ENCODE measurements at regions not wholly inside any gene's neighbourhood (a gene's known extent, or its start where the extent isn't known, plus 50 kb on each side); places are given as distances from the start of the nearest gene placed in this dataset.

GRCh38 chr6:3996349-3996748 lies 82.6 kb downstream of the FAM217A start:
- H3K9ac ChIP-seq, result no peak overlapping the region
- H3K36me3 ChIP-seq, result no peaks in the 10 kb centered on the region
- H3K27ac ChIP-seq, result no peak overlapping the region
- peaks cover 10% of the 10 kb centered on the region for H3K4me1 ChIP-seq
- TF ChIP-seq Cebpa-rat (IDR thresholded peaks at IDR 0.05), result no peak
- H4K20me1 ChIP-seq, result peaks cover 38% of the 10 kb centered on the region
- H3K4me2 ChIP-seq, result no peak overlapping the region
- H3K4me3 ChIP-seq, result no peak overlapping the region
- H3K27me3 ChIP-seq, result no peaks in the 10 kb centered on the region
- H3K9me3 ChIP-seq, result no peaks in the 10 kb centered on the region

DNA sequence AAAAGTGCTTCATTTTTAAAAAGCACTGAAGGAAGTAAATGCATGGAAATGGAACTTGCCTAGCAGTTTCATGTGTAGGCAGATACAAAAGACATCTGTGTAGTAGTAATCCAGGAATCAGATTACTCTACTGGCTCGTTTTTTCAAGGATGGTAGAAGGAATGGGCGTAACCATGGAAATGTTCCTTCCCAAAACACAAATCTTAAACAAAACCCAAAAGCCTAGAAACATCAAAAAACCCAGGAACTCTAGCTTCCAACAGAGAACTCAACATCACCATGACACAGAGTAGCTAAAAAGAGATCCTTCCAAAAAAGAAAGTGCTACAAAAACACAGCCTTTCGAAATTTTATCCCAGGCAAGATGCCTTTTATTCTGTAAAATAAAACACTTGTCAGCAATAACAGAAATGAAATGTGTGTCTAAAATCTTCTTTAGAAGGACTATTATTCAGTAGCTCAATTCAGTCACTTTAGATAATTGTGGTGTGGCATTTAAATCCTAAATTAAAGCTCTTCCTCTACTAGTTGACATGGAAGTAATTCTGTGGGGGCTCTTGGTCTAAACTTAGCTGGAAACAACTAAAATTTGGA lies 81.7 kb downstream of the FAM217A start:
- Histone ChIP-seq H4K20me1 (peaks cover 40% of the 10 kb centered on the region), H3K27me3 (no peaks in the 10 kb centered on the region), H3K9ac (no peak overlapping the region), H3K4me2 (no peak overlapping the region), H3K4me3 (no peak overlapping the region), H3K27ac (no peak overlapping the region), H3K9me3 (no peaks in the 10 kb centered on the region), H3K4me1 (peaks cover 10% of the 10 kb centered on the region), H3K36me3 (no peaks in the 10 kb centered on the region)
- TF ChIP-seq Cebpa-rat (IDR thresholded peaks at IDR 0.05), result no peak

GRCh38 chr6:3999800-4000661 lies 78.9 kb downstream of the FAM217A start:
- H3K4me1 ChIP-seq, result peaks cover 10% of the 10 kb centered on the region
- peak overlapping the region; percentile 69 for H3K4me2 ChIP-seq
- TF ChIP-seq Cebpa-rat (IDR thresholded peaks at IDR 0.05), result no peak
- H3K4me3 ChIP-seq, result no peak overlapping the region
- no peak overlapping the region for H3K9ac ChIP-seq
- peaks cover 11% of the 10 kb centered on the region for H3K36me3 ChIP-seq
- no peak overlapping the region for H3K27ac ChIP-seq
- H4K20me1 ChIP-seq, result peaks cover 49% of the 10 kb centered on the region
- no peaks in the 10 kb centered on the region for H3K9me3 ChIP-seq
- no peaks in the 10 kb centered on the region for H3K27me3 ChIP-seq

DNA sequence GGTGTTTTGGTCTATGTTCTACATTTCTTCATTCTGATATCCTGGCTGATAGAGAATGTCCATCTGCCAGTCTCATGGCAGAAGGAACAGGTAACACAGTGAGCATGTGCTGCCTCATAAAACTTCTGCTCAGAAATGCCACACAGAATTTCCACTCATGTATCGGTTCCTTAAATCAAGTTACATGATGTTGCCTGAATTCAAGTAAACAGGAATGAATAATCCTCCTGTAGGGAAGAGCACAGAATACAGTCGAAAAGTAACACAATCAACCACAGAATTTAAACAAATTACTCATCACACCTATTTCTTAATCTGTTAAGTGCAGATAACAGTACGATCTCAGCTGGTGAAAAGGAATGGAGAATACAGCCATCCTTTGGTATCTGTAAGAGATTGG lies 74.7 kb downstream of the FAM217A start:
- Histone ChIP-seq H3K4me3 (no peak overlapping the region), H3K9me3 (no peaks in the 10 kb centered on the region), H3K27me3 (no peaks in the 10 kb centered on the region), H3K9ac (no peak overlapping the region), H4K20me1 (peaks cover 57% of the 10 kb centered on the region), H3K4me2 (no peak overlapping the region), H3K36me3 (peaks cover 11% of the 10 kb centered on the region), H3K4me1 (peaks cover 10% of the 10 kb centered on the region), H3K27ac (no peak overlapping the region)
- TF ChIP-seq Cebpa-rat (IDR thresholded peaks at IDR 0.05), result no peak

GRCh38 chr6:4008324-4009047 lies 70.5 kb downstream of the FAM217A start:
- H3K4me3 ChIP-seq, result no peak overlapping the region
- H3K36me3 ChIP-seq, result peaks cover 13% of the 10 kb centered on the region
- H3K27ac ChIP-seq, result no peak overlapping the region
- H3K9me3 ChIP-seq, result 0 out of 2 replicates have a peak, but pooled peaks cover under 1% of the 10 kb centered on the region
- peaks cover 14% of the 10 kb centered on the region for H3K4me1 ChIP-seq
- H4K20me1 ChIP-seq, result peaks cover 71% of the 10 kb centered on the region
- H3K9ac ChIP-seq, result no peak overlapping the region
- H3K27me3 ChIP-seq, result no peaks in the 10 kb centered on the region
- no peak for TF ChIP-seq Cebpa-rat (IDR thresholded peaks at IDR 0.05)
- H3K4me2 ChIP-seq, result no peak overlapping the region

DNA sequence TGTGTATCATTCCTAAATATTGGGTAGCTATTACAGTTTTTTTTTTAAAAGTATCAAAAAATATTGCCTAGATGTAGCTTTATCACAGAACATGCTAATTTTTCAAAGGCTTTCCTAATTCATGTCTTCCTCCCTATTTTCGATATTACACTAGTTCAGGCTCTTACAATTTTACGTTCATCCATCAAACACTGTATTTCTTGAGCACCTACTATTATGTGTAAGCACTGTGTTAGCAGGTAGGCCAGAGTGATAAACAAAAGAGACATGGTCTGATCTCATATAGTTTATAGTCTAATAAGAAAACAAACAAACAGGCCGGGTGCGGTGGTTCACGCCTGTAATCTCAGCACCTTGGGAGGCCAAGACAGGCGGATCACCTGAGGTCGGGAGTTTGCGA lies 69.5 kb downstream of the FAM217A start:
- no peak overlapping the region for H3K4me3 ChIP-seq
- H3K4me1 ChIP-seq, result peaks cover 14% of the 10 kb centered on the region
- no peak overlapping the region for H3K9ac ChIP-seq
- peaks cover 7% of the 10 kb centered on the region; the same call in 1 of the 2 replicates for H3K9me3 ChIP-seq
- peaks cover 61% of the 10 kb centered on the region for H4K20me1 ChIP-seq
- H3K36me3 ChIP-seq, result peaks cover 17% of the 10 kb centered on the region
- TF ChIP-seq Cebpa-rat (IDR thresholded peaks at IDR 0.05), result no peak
- no peak overlapping the region for H3K4me2 ChIP-seq
- no peak overlapping the region for H3K27ac ChIP-seq
- no peaks in the 10 kb centered on the region for H3K27me3 ChIP-seq

DNA sequence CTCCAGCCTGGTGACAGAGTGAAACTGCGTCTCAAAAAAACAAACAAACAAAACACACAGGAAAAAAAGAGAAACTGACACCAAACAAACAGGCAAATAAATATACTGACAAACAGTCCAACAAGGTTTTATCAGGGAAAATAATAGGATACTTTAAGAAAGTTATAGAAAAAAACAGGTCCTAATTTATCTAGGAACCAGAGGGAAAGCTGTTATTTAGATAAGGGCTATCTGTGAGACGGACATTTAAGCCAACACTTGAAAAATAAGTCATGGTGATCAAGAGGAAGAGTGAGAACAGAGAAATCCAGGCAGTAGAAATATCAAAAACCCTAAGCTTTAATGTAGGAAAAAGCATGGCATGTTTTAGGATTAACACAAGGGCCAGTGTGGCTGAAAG lies 68.9 kb downstream of the FAM217A start:
- H3K4me1 ChIP-seq, result peaks cover 14% of the 10 kb centered on the region

GRCh38 chr6:4010689-4011090 lies 68.2 kb downstream of the FAM217A start:
- Histone ChIP-seq H3K27ac (no peak overlapping the region), H4K20me1 (peaks cover 60% of the 10 kb centered on the region), H3K4me3 (no peak overlapping the region), H3K4me1 (peaks cover 19% of the 10 kb centered on the region), H3K4me2 (0 out of 2 replicates have a peak overlapping the region, but pooled peaks have one; percentile 13), H3K36me3 (peaks cover 17% of the 10 kb centered on the region), H3K27me3 (no peaks in the 10 kb centered on the region), H3K9ac (no peak overlapping the region), H3K9me3 (peaks cover 7% of the 10 kb centered on the region; the same call in 1 of the 2 replicates)
- no peak for TF ChIP-seq Cebpa-rat (IDR thresholded peaks at IDR 0.05)

More for the DNA sequence above, 68.9 kb downstream of the FAM217A start:
- H3K4me2 ChIP-seq, result no peak overlapping the region
- TF ChIP-seq Cebpa-rat (IDR thresholded peaks at IDR 0.05), result no peak
- H3K9ac ChIP-seq, result no peak overlapping the region
- H3K27ac ChIP-seq, result no peak overlapping the region
- H3K9me3 ChIP-seq, result peaks cover 7% of the 10 kb centered on the region; the same call in 1 of the 2 replicates
- H3K4me3 ChIP-seq, result no peak overlapping the region
- H4K20me1 ChIP-seq, result peaks cover 60% of the 10 kb centered on the region
- peaks cover 17% of the 10 kb centered on the region for H3K36me3 ChIP-seq
- H3K27me3 ChIP-seq, result no peaks in the 10 kb centered on the region

GRCh38 chr6:4012826-4013225 lies 66.1 kb downstream of the FAM217A start:
- Histone ChIP-seq H4K20me1 (peaks cover 48% of the 10 kb centered on the region), H3K27me3 (no peaks in the 10 kb centered on the region), H3K27ac (no peak overlapping the region)

More at GRCh38 chr6:4012826-4013225, 66.1 kb downstream of the FAM217A start:
- Histone ChIP-seq H3K9ac (no peak overlapping the region), H3K36me3 (peaks cover 17% of the 10 kb centered on the region), H3K4me1 (peaks cover 36% of the 10 kb centered on the region), H3K9me3 (peaks cover 7% of the 10 kb centered on the region; the same call in 1 of the 2 replicates), H3K4me2 (no peak overlapping the region), H3K4me3 (no peak overlapping the region)
- TF ChIP-seq Cebpa-rat (IDR thresholded peaks at IDR 0.05), result no peak

Data from BLaER1 (cell line).